Breast epithelium (tissue), 3 donors: ENCODE measurements at regions not wholly inside any gene's neighbourhood (a gene's known extent, or its start where the extent isn't known, plus 50 kb on each side); places are given as distances from the start of the nearest gene placed in this dataset.

ENCODE experiments used
- POLR2AphosphoS5 ChIP-seq, 3 donors: sonication (generic); formaldehyde crosslinking; IDR thresholded peaks; one replicate each; pipeline ENCODE4 v1.6.1; 2017; ENCODE audit warnings: antibody characterized with exemption in 3 of 3
- TF ChIP-seq, protein P1 (sequence below), 3 donors: fragments of 450-650 bp; IDR thresholded peaks; one replicate each; pipeline ENCODE4 v1.5.1; 2016 to 2017; ENCODE audit warnings: antibody characterized with exemption in 3 of 3, mild to moderate bottlenecking in 3 of 3, moderate library complexity in 3 of 3

- TF ChIP-seq, protein P1, sequence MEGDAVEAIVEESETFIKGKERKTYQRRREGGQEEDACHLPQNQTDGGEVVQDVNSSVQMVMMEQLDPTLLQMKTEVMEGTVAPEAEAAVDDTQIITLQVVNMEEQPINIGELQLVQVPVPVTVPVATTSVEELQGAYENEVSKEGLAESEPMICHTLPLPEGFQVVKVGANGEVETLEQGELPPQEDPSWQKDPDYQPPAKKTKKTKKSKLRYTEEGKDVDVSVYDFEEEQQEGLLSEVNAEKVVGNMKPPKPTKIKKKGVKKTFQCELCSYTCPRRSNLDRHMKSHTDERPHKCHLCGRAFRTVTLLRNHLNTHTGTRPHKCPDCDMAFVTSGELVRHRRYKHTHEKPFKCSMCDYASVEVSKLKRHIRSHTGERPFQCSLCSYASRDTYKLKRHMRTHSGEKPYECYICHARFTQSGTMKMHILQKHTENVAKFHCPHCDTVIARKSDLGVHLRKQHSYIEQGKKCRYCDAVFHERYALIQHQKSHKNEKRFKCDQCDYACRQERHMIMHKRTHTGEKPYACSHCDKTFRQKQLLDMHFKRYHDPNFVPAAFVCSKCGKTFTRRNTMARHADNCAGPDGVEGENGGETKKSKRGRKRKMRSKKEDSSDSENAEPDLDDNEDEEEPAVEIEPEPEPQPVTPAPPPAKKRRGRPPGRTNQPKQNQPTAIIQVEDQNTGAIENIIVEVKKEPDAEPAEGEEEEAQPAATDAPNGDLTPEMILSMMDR (IDR thresholded peaks at IDR 0.05): no peak
- no peak for TF ChIP-seq POLR2AphosphoS5 (IDR thresholded peaks at IDR 0.05)
These were observed 211.0 kb upstream of the USP24 start for GRCh38 chr1:55426156-55426555.
